BJ (cell line): ENCODE measurements at regions not wholly inside any gene's neighbourhood (a gene's known extent, or its start where the extent isn't known, plus 50 kb on each side); places are given as distances from the start of the nearest gene placed in this dataset.

ENCODE experiments used
- CTCF ChIA-PET: fragments of 350-600 bp; formaldehyde crosslinking; extraction: SDS; loops from one replicate; lab custom pipeline; 2021; ENCODE audit warnings: antibody characterized with exemption, inconsistent platforms; lab: Yijun Ruan, JAX
- POLR2A ChIA-PET: fragments of 300-600 bp; sonication (Branson Sonifier 250); formaldehyde crosslinking; extraction: SDS; loops from one replicate; lab custom pipeline; 2021; ENCODE audit warnings: antibody characterized with exemption; lab: Charles Lee
- DNase-seq: peaks from one replicate; pipeline ENCODE4 v3.0.0-alpha.2; 2011; ENCODE audit warnings: low read depth
- H3K27me3 ChIP-seq: 2 replicates; pipeline ENCODE4 v1.6.0; 2011; ENCODE audit warnings: low read length; ENCODE audit not compliant: control insufficient read depth, insufficient read depth
- H3K36me3 ChIP-seq: 2 replicates; pipeline ENCODE4 v1.5.1; 2011; ENCODE audit warnings: low read length; ENCODE audit not compliant: control insufficient read depth, insufficient read depth
- H3K4me3 ChIP-seq: 2 replicates; pipeline ENCODE4 v1.5.1; 2011; ENCODE audit warnings: low read depth, mild to moderate bottlenecking, control low read depth, low read length
- CTCF ChIP-seq: IDR thresholded peaks from 2 replicates; pipeline ENCODE4 v1.5.1; 2011; ENCODE audit warnings: low read depth, mild to moderate bottlenecking, control low read depth, inconsistent platforms, low read length, moderate library complexity; ENCODE audit not compliant: insufficient read depth

DNA sequence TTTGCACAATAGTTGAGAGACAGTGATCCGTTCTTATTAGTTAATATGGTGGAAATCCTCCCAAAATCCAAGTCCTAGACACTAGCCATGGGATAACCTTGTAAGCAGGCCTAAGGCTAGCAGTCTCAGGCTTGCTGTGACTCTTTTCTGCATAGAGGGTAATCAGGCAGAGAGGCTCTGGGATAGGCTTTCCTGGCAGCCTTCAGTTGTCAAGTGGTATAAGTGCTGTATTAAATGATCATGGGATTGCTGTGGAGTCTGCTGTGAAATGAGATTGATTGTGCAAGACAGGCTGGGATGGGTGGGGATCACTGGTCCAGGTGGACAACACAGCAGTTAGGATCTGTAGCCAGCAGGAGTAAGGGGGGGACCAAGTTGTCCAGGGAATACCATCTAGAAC lies 416.4 kb downstream of the TLE4 start:
- POLR2A ChIA-PET: no interaction called here
- no peak overlapping the region for H3K4me3 ChIP-seq
- H3K27me3 ChIP-seq: no peaks in the 10 kb centered on the region; the same call in 1 of the 2 replicates
- CTCF ChIA-PET: no interaction called here
- no peak for TF ChIP-seq CTCF
- H3K36me3 ChIP-seq: no peaks in the 10 kb centered on the region
- DNase-seq: no peak

- ChIA-PET POLR2A (no interaction called here), CTCF (no interaction called here)
- no peak for TF ChIP-seq CTCF
- Histone ChIP-seq H3K4me3 (no peak overlapping the region), H3K27me3 (no peaks in the 10 kb centered on the region), H3K36me3 (no peaks in the 10 kb centered on the region)
- DNase-seq: no peak
Measured at GRCh38 chr9:79986437-79986836, 414.7 kb downstream of the TLE4 start.

GRCh38 chr9:79985772-79986171 lies 414.0 kb downstream of the TLE4 start:
- H3K4me3 ChIP-seq: no peak overlapping the region
- TF ChIP-seq CTCF: no peak
- CTCF ChIA-PET: no interaction called here
- POLR2A ChIA-PET: no interaction called here
- H3K27me3 ChIP-seq: no peaks in the 10 kb centered on the region
- DNase-seq: no peak
- no peaks in the 10 kb centered on the region for H3K36me3 ChIP-seq

DNA sequence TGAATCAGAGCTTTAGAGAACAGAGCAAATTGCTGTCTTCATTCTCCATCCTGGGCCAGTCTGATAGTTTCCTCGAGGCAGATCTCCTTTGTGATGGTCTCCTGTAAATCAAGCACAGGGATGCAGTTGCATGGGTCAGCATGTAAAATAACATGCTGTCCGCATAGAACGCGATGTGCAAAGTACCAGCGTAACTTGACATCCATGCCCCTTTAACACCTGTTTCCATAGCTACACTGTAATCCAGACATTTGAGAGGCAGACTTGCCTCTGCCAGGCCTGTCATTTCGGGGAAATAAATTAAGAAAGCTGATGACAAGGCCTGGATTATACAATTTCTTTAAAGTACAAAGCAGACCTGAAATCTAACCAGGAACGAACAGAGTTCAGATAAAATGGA lies 413.5 kb downstream of the TLE4 start:
- no peak overlapping the region for H3K4me3 ChIP-seq
- POLR2A ChIA-PET: no interaction called here
- no peaks in the 10 kb centered on the region for H3K27me3 ChIP-seq
- H3K36me3 ChIP-seq: no peaks in the 10 kb centered on the region
- no peak for TF ChIP-seq CTCF
- CTCF ChIA-PET: no interaction called here
- no peak for DNase-seq

DNA sequence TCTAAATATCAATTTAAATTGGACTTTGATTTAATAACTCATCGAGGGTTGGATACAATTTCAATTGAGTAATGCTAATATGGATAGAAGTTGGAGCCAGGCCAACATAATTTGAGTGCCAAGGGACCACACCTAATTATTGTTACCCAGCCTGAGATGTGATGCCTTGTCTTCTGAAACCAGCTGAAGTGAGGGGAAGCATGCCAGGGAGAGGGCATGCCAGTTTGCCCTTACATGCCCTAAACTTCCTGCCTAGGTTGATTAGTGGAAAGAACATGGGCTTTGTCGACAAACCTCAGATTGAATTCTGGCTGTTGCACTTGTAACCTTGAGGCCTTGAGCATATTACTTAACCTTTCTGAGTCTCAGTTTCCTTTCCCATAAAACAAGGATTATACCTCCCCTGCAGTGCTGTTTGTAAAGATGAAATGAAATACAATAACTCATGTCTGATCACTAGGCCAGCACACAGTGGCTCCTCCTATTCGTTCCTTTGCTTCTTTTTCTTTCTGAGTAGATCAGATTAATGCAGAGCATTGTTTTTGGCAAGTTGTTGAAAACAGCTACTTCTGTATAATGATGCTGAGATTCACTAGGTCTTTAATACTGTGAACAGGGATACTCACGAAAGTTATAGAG lies 412.8 kb downstream of the TLE4 start:
- no peak for DNase-seq
- H3K36me3 ChIP-seq: no peaks in the 10 kb centered on the region
- H3K4me3 ChIP-seq: no peak overlapping the region
- ChIA-PET POLR2A (no interaction called here), CTCF (no interaction called here)
- H3K27me3 ChIP-seq: no peaks in the 10 kb centered on the region
- no peak for TF ChIP-seq CTCF
